ENCODE measurements at regions not wholly inside any gene's neighbourhood (a gene's known extent, or its start where the extent isn't known, plus 50 kb on each side); places are given as distances from the start of the nearest gene placed in this dataset.
"Not testable (repeated sequence)": the region's sequence is repeated elsewhere in the genome, so short reads cannot be mapped to it uniquely, and the experiment has no call there.

DNA sequence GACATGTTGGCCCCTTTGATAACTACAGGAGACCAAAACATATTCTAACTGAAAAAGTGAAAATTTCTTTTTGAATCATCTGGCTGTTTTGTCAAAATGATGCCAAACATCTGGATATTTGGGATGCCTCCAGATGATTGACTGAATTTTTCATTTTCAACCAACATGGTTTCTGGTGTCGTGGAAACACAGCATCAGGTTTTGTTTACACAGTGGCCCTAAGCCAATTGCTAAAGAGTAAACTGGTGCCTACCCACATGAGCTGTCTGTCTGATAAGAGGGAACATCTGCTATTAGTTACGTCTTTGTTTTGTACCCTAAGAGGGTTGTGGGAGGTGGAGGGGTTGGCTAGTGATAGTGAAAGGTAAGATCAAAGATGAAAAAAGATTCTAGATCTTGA lies 204.8 kb downstream of the KCNK2 start:
- TF ChIP-seq, protein P1, sequence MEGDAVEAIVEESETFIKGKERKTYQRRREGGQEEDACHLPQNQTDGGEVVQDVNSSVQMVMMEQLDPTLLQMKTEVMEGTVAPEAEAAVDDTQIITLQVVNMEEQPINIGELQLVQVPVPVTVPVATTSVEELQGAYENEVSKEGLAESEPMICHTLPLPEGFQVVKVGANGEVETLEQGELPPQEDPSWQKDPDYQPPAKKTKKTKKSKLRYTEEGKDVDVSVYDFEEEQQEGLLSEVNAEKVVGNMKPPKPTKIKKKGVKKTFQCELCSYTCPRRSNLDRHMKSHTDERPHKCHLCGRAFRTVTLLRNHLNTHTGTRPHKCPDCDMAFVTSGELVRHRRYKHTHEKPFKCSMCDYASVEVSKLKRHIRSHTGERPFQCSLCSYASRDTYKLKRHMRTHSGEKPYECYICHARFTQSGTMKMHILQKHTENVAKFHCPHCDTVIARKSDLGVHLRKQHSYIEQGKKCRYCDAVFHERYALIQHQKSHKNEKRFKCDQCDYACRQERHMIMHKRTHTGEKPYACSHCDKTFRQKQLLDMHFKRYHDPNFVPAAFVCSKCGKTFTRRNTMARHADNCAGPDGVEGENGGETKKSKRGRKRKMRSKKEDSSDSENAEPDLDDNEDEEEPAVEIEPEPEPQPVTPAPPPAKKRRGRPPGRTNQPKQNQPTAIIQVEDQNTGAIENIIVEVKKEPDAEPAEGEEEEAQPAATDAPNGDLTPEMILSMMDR (IDR thresholded peaks at IDR 0.05; ENCODE audit: low read depth, low read length), result no peak
- no peak for DNase-seq (ENCODE audit: extremely low read depth, low read depth)

- no peak for DNase-seq (ENCODE audit: extremely low read depth, low read depth)
- TF ChIP-seq, protein P1 (IDR thresholded peaks at IDR 0.05; ENCODE audit: low read depth, low read length), result no peak
These were observed 207.5 kb downstream of the KCNK2 start for GRCh38 chr1:215290018-215290417.

- no peak for DNase-seq (ENCODE audit: extremely low read depth, low read depth)
- TF ChIP-seq, protein P1 (IDR thresholded peaks at IDR 0.05; ENCODE audit: low read depth, low read length), result no peak
These were observed 210.4 kb downstream of the KCNK2 start for GRCh38 chr1:215292932-215293331.

GRCh38 chr1:215306426-215306825 lies 223.9 kb downstream of the KCNK2 start:
- TF ChIP-seq, protein P1 (IDR thresholded peaks at IDR 0.05; ENCODE audit: low read depth, low read length), result no peak
- no peak for DNase-seq (ENCODE audit: extremely low read depth, low read depth)

- no peak for DNase-seq (ENCODE audit: extremely low read depth, low read depth)
- TF ChIP-seq, protein P1 (IDR thresholded peaks at IDR 0.05; ENCODE audit: low read depth, low read length), result no peak
These were observed 239.3 kb downstream of the KCNK2 start for GRCh38 chr1:215321802-215322201.

DNA sequence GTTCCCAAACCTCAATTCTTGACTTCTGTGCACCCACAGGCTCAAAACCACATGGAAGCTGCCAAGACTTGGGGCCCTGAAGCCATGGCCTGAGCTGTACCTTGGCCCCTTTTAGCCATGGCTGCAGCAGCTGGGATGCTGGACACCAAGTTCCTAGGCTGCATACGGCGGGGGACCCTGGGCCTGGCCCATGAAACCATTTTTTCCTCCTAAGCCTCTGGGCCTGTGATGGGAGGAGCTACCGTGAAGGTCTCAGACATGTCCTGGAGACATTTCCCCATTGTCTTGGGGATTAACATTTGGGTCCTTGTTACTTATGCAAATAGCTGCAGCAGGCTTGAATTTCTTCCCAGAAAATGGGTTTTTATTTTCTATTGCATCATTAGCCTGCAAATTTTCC lies 241.5 kb downstream of the KCNK2 start:
- not testable (repeated sequence) for DNase-seq (ENCODE audit: extremely low read depth, low read depth)

DNA sequence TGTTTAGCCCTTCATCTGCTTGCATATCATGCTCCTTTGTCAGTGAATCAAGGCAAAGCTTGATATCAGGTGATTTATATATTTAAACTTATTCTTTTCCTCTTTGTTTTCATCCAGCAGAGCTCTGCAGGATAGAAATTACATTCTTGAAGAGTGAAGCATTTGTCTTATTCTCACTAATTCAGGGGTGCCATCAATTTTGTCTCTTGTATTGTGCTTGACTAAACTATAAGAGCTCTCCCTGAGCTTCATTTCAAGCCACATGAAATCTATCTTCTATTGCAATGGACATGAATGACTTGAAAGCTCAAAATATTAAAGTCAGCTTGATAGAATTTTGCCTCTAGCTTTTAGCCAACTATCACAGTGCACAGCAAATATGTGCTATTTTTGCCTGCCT lies 236.7 kb upstream of the KCTD3 start:
- no peak for DNase-seq (ENCODE audit: extremely low read depth, low read depth)

GRCh38 chr1:215344539-215344938 lies 222.6 kb upstream of the KCTD3 start:
- TF ChIP-seq, protein P1 (IDR thresholded peaks at IDR 0.05; ENCODE audit: low read depth, low read length), result no peak

More for the DNA sequence above, 236.7 kb upstream of the KCTD3 start:
- TF ChIP-seq, protein P1 (IDR thresholded peaks at IDR 0.05; ENCODE audit: low read depth, low read length), result no peak

More at GRCh38 chr1:215344539-215344938, 222.6 kb upstream of the KCTD3 start:
- DNase-seq (ENCODE audit: extremely low read depth, low read depth), result no peak

Measured in AG09319 (cell line).